GM12892 (cell line): ENCODE measurements at regions not wholly inside any gene's neighbourhood (a gene's known extent, or its start where the extent isn't known, plus 50 kb on each side); places are given as distances from the start of the nearest gene placed in this dataset.

Experiments used
- POLR2A ChIP-seq: IDR thresholded peaks from 2 replicates; pipeline ENCODE4 v1.6.1; 2011; ENCODE audit warnings: low read depth, low read length, control low read depth
- POLR2AphosphoS5 ChIP-seq: IDR thresholded peaks from 2 replicates; pipeline ENCODE4 v1.6.1; 2011; ENCODE audit warnings: low read depth, low read length, control low read depth
- TAF1 ChIP-seq: IDR thresholded peaks from 2 replicates; pipeline ENCODE4 v1.6.1; 2011; ENCODE audit warnings: low read depth, mild to moderate bottlenecking, control low read depth, low read length, borderline replicate concordance

GRCh38 chr18:47547539-47548202 is 296.2 kb upstream of the SKOR2 start:
- no peak for TF ChIP-seq POLR2A
- no peak for TF ChIP-seq POLR2AphosphoS5
- no peak for TF ChIP-seq TAF1
